22Rv1 (cell line): ENCODE measurements at regions not wholly inside any gene's neighbourhood (a gene's known extent, or its start where the extent isn't known, plus 50 kb on each side); places are given as distances from the start of the nearest gene placed in this dataset.

Experiments used
- H3K27ac ChIP-seq: fragments of 450-650 bp; 2 replicates; pipeline ENCODE4 v1.5.1; 2017
- ZFX ChIP-seq: fragments of 450-650 bp; IDR thresholded peaks from 2 replicates; pipeline ENCODE4 v1.6.1; 2017; ENCODE audit warnings: antibody characterized with exemption, borderline replicate concordance
- TF ChIP-seq, protein P1 (sequence below): fragments of 450-650 bp; IDR thresholded peaks from 2 replicates; pipeline ENCODE4 v1.5.1; 2017; ENCODE audit warnings: mild to moderate bottlenecking

DNA sequence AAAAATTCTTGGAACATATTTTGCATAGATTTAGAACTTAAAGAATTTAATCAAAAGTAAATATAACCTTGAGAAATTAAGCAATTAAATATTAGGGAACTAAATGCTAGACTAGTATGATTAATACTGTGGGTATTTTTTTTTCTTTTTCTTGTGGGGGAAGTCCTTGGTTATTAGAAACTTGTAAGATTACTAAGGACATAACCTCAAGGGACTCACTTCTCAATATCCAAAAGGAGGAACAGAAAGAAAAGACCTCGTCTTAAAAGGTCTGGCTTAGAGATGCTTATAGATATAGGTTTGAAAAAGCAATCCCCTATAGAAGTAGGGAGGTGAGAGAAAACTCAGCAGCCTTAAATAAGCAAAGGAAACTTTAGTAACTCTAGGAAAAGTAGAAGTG, 368.5 kb downstream of the INSC start:
- TF ChIP-seq, protein P1, sequence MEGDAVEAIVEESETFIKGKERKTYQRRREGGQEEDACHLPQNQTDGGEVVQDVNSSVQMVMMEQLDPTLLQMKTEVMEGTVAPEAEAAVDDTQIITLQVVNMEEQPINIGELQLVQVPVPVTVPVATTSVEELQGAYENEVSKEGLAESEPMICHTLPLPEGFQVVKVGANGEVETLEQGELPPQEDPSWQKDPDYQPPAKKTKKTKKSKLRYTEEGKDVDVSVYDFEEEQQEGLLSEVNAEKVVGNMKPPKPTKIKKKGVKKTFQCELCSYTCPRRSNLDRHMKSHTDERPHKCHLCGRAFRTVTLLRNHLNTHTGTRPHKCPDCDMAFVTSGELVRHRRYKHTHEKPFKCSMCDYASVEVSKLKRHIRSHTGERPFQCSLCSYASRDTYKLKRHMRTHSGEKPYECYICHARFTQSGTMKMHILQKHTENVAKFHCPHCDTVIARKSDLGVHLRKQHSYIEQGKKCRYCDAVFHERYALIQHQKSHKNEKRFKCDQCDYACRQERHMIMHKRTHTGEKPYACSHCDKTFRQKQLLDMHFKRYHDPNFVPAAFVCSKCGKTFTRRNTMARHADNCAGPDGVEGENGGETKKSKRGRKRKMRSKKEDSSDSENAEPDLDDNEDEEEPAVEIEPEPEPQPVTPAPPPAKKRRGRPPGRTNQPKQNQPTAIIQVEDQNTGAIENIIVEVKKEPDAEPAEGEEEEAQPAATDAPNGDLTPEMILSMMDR = no peak
- no peak for TF ChIP-seq ZFX
- no peak overlapping the region for H3K27ac ChIP-seq

DNA sequence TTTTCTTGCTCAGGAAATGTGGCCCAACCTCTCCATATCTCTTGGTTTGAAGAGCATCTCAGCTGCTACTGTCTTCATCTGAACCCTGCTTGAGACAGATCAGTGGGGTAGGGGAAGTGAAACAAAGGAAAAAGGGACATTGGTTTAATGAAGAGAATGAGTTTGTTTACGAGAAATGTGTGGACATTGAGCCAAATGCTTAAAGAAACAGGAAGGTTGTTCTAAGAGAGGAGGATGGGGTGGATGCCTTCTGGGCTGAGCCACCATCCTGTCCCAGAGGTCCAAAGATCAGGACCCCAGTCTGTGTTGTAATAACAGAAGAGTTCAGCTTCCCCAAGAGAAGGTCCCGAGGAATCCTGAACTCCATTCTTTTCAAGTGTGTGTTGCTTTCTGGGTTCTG, 369.7 kb downstream of the INSC start:
- no peak overlapping the region for H3K27ac ChIP-seq
- no peak for TF ChIP-seq ZFX
- TF ChIP-seq, protein P1 = no peak

DNA sequence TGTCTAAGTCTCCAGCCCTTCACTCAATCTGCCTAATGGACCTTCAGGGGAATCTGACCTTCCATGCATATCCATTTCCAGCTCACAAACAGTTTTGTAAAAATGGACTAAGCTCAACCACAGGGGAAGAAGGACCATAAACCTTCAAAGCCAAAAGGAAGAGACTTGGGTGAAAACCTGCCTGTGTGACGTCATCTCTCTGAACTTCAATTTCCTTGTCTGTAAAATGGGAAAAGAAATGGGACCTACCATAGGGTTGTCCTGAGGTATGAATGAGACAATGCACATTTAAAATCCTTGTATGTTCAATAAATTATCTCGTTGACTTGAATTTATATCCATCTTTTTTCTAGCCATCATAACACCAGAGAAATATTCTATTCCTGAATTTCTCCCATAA, 370.7 kb downstream of the INSC start:
- no peak overlapping the region for H3K27ac ChIP-seq
- TF ChIP-seq, protein P1 = no peak
- TF ChIP-seq ZFX = no peak

DNA sequence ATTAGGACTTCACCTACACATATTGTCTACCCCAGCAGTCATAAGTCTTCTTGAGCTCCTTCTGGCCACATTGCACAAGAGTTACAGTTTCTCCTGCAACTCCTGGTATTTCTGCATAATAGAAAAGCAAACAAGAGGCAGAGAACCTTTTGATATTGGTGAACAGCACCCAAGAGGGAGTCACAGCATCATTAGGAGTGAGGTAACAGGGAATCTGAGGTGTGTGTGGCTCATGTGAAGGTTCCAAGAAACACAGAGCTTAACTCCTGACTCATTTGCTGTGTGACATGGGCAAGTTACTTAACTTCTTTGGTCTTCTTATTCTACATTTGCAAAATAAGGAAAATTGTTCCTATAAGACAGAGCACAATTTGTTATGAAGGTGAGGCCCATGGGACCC, 374.6 kb downstream of the INSC start:
- H3K27ac ChIP-seq = no peak overlapping the region
- TF ChIP-seq ZFX = no peak

DNA sequence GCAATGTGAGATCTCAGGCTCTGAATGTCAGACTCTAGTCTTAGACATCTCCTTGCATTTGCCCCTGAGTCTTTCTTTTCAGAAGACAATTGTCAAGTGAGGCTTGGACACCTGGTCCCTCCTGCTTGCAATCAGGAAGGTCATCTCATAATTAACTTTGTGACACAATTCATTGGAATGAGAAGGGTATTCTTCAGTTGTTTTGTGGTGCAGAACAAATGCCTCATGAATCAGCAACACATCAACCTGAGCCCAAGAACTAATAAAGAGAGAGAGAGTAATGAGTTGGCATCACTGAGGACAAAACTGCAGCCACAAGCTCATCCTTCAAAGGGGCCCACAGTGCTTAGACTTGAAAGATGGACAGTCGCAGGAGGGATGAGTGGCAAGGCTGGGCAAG, 375.8 kb downstream of the INSC start:
- no peak overlapping the region for H3K27ac ChIP-seq
- TF ChIP-seq, protein P1 = no peak
- TF ChIP-seq ZFX = no peak

DNA sequence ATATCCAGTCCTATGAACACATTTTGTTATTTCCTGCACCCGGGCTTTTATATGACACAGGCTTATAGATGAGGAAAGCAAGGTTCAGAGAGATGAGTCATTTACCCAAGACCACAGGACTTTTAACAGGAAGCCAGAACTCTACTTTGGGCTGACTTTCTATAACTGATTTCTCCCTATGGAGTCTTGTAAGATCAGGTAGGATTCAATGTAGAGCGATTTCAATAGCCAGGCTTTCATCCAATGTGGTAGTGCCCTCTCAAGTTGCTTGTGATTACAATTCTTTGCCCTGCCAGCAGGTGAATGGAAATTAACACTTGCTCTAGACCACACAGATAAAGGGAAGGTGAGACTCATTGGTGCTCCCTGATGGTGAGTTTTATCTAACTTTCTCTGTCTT, 378.3 kb downstream of the INSC start:
- TF ChIP-seq, protein P1 = no peak
- no peak for TF ChIP-seq ZFX
- no peak overlapping the region for H3K27ac ChIP-seq

DNA sequence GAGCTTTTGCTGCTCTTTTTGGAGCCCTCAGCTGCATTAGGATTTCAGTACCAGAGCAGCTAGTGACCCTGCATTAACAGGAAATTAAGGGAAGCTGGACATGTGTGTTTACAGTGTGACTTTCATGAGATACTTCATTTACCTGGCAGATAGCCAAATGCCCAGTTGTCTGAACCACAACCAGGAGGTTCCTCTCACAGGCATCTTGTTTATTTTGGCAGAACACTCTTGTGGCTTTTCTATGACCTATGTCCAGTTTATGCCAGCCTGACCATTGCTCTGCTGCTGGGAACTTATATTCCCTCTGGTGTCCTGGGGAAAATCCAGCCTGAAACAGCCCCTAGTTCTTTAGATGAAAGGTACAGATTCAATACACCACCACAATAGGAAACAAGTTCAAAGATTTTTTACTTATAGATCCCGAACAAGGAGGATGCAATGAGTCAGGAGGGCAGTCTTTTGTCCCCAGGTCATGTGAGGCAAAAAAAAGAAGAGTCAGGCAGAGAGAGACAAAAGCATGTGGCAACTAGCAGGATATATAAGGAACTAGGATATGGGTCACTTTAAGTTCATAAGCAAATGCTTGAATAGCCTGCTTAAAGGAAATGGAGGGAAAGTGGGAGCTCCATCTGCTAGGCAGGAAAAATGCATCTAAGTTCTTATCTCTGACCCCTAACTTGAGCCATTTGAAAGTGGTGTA, 379.3 kb downstream of the INSC start:
- no peak overlapping the region for H3K27ac ChIP-seq
- TF ChIP-seq, protein P1 = no peak
- TF ChIP-seq ZFX = no peak

DNA sequence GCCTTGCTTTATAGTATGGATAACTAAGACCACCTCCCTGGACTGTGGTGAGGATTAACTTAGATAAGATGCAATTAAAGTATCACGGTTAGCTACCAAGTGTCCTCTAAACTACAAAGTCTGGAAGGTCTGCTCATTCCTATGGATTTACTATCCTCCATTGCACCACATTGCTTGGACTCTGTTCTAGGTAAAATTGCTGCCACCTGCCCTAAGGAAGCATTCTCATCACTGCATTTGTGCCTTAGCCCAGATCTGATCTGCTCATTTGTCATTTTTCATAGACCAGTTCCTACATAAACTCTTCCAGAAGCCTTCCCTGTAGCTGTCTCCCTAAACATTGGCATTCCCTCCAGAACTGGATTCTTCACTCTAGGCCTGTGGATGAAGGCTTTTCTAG, 380.0 kb downstream of the INSC start:
- no peak overlapping the region for H3K27ac ChIP-seq
- TF ChIP-seq, protein P1 = no peak
- TF ChIP-seq ZFX = no peak
